AML-193 (cell line): ENCODE measurements at regions not wholly inside any gene's neighbourhood (a gene's known extent, or its start where the extent isn't known, plus 50 kb on each side); places are given as distances from the start of the nearest gene placed in this dataset.

Source experiments
- DNase-seq, 2 experiments: peaks; one replicate each; lab custom pipeline; 2025; lab: John Stamatoyannopoulos, UW

DNA sequence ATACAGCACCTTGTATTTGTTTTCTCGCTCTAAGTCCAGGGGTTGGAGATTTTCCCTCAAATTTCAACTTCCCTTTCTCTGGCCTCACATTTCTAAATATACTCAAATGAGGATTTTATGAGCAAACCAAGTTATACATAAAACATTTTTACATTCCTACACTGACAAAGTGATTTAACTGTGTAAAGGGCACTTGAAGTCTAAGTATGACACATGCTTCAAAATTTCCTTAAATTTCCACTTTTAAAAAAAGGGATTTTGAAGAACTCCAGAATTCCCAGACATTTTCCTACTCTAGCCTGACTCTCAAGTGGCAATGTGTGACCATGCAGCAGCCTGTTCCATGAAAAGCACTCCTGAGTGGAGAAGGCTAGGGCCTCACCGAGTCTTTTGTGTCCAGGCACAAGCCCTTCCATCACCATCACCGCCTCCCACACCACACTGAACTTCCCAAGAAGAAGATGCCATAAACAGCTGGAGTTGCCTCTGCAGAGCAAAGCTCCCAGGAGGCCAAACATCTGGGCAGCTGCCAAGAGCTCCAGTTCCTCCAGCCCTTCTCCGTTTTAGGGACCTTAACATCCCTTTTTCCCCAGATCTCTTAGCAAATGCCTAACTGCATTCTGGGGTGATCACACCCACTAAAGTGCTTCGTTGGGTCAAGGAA is 68.9 kb downstream of the NCR2 start:
- no peak for DNase-seq

DNA sequence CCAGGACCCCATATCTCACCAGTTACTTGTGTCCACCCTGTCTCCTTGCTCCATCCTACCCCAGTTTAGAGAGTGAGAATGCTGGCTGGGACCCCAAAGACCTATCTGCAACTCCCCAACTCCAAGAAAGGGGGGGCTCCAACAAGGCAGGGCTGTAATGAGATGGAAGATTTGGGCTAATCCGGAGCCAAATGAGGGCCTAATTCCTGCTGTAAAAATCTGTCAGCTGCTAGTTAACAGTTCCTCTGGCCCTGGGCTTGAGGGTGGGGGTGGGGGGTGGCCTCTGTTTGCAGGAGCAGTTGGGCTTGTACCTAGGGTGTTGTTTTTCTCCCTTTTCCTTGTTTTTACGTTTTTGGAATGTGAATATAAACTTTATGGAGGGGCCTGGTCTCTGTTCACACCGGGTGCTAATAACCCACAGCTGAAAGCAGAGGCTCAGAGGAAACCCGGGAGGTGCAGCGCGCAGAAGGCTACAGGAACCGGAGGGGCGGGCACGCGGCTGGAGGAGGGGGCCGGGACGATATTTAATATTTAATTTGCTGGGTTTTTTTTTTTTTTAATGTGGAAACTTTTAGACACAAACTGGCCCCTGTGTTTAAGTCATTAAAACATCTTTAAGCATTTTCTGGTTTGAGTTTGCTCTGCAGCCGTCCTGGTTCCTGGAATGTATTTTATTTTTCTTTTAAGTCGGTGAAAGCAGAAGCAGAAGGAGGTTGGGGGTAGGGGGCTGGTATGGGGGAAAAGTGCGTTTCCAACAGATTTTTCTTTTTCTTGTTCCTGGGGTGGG is 70.7 kb downstream of the NCR2 start:
- no peak for DNase-seq

DNA sequence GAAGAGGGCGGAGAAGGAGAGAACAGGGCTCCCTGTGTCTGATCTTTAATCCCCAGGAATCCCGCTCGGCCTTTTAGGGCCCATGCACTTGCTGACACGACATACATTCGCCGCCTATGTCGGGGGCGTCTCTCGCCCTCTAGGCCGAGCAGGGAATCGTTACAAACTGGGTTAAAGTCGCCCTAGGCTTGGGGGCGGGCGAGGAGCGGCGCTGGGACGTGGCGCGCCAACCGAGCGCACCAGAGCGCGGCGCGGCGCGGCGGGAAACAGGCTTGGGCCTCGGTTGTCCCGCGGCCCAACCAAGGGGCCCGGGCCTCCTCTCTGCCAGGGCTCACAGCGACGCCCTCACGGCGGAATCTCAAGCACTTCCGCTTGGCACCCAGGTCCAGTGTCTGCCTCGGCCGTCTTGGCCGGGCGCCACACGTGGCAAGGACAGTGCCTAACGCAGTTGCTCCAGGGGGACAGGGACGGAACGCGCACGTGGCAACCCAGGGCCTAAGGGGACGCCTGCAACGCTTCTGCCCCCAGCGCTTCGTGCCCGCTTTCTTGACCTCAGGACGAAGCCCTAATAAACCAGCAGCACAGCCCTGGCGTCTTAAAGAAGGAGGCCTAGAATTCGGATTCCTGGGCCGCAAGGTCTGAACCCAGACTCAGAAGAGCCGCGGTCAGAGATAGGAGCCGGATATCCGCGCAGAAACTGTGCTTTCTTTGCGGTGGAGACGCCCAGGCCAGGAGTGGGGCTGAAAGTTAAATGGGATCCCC is 71.5 kb downstream of the NCR2 start:
- no peak for DNase-seq

DNA sequence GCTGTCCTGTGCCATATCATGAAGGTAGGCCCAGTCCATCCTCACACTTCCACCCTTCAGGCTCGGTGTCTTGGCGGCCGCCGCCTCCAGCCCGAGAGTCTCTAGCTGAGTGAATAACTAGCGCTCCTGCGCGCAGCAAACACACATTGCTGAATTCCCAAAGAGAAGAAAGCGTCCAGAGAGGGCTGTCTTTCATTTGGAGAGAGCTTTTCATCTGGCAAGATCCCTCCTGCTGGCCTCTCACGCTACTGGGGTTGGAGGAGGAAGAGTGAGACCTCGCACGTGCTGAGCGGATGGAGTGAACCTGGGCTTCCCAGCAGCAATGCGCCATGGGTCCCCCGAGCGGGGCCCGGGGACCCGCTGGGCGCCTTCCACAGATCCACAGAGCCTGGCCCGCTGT is 73.2 kb downstream of the NCR2 start:
- no peak for DNase-seq

DNA sequence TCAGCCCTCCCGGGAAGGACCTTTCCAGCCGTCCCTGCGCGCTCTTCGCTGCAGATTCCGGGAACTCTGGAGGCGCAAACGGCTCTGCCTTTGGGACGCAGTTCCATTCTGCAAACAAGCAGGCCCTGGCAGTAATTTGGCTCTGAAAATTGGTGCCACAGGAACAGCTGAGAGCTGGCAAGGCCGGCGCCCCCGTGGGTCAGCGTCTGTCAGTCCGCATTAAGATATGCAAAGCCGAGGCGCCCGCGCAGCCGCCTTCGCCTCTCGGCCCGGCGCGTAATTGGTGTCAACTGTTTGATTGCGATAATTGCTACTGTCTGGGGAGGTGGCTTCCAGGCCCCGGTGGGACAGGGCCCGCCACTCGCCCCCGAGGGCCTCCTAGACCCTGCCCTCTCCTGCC is 73.6 kb downstream of the NCR2 start:
- no peak for DNase-seq

DNA sequence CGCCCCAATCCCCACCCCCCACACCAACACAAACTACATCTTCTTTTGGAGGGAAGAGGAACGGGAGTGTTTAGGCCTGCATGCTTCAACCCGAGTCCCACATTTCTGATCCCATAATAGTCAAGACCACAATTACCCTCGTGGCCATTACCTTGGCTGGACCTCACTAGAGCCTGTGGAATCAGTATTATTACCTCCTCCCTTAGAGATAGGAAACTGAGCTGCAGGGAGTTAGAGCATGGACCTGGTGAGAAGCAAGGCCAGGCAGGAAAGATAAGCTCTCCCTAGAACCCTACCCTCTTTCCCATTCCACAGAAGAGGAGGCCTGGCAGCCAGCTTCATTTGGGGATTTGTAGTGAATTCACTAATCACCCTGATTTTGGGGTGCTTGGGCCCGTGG is 74.1 kb downstream of the NCR2 start:
- DNase-seq = no peak

DNA sequence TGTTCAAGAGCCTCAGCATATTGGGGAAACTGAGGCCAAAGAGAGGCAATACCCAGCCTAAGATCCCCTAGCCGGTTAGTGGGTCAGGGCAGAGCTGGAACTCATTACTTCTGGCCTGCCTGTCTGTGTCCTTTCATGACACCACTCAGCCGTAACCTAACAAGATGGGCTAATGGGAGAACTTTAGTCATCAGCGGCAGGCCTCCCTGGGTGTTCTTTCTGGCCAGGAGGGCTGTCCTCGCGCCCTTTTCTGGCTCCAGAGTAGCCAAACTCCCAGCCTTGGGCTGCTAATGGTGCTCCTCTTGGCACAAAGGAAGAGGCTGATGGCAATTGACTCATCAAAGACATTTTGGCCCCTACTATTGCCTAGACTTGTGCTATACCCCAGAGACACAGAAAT is 76.6 kb downstream of the NCR2 start:
- no peak for DNase-seq

DNA sequence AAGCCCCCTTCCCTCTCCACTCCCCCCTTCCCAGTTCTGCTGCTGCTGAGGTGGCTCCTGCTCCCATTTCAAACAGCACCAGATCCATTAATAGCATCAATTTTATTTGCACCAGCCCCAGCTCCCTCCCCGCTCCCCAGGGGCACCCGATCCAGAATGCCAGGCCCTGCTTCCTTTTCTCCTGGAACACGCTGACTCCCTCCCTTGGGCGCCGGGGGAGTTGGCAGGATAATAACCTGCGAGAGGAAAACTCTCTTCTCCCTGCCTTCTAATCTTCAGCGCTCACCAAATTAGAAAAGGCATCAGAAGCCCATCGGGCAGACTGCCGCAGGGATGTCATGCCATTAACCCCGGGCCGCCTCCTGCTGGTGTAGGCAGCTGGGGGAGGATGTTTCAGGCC is 77.8 kb downstream of the NCR2 start:
- DNase-seq = no peak

DNA sequence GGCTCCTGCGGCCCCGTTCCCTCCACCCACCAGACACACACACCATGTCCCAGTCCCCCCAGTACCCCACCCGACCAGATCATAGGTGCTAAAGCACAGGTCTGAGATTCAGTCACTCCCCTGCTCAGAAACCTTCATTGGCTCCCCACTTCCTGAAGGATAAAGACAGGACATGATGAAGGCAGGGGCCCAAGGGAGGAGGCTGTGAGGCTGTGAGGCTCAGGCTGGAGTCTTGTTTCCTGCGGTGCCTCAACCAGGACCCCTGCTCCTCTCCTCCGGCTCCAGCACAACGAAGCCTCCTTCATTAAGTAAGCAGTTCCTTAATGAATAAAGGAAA is 81.1 kb downstream of the NCR2 start:
- DNase-seq = no peak

DNA sequence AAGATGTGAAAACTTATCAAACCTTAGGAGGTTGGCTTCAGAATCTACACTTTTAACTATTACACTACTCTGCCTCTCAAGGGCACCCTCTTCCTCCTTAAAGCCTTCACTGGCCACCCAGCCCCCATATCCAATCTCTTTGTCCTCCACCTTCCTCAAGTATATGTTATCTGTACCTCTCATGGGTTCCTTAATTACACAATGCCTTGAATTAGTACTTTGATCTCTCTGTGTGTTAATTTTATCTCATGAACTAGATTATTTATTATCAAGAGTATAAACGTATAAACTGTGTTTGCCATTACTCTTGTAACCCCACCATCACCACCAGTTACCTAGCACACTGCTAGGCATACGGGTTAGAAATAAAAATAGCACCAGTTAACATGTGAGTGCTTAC is 83.3 kb downstream of the NCR2 start:
- no peak for DNase-seq

DNA sequence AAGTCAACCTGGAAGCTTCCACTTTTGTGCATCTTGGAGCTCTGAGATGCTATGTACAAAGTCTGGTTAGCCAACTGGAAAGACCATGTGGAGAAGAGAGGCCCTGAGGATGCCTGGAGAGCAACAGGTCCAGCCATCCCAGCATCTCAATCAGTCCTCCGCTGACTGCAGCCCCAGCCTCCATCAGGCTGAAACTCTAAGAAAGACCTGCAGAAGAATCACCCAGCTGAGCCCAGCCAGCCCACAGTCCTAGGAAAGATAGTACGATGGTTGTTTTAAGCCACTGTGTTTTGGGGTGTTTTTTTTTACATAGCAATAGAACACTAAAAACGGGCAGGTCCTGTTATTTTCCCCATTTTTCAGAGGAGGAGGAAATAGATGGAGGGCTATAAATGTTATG is 84.0 kb downstream of the NCR2 start:
- no peak for DNase-seq

DNA sequence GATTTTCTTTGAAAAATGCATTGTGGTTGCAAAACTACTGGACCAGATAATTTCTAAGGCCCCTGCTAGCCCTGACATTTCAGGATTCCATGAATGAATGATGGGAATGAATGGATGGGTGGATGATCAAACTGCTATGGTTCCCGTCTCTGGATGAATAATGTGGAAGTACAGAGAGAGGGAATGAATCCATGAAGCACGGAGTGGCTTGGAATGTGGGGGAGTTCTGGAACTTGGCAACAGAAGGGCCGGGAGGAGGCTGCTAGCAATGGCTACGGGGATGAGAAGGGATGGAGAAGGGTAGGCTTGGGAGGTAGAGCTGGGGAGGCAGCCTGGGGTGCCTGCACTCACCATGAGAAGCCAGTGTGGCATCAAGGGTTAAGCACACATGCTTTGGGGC is 84.8 kb downstream of the NCR2 start:
- no peak for DNase-seq

DNA sequence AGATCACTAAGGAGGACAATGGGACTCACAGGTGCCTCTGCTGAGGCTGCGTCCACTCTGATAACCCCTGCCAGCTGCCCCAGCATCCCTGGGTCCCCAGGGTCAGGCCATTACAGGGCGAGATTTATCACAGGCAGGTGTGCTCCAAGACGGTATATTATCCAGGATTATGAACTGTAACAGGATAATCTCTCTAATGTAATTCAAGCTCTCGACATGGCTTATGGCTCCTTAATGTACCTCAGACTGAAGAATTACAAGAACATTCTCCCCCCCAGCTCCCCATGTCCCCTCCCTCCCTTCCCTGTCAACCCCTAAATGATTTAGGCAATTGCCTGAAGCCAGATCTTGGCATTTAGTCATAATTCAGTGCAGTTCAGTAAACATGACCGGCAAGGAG is 86.8 kb downstream of the NCR2 start:
- no peak for DNase-seq

DNA sequence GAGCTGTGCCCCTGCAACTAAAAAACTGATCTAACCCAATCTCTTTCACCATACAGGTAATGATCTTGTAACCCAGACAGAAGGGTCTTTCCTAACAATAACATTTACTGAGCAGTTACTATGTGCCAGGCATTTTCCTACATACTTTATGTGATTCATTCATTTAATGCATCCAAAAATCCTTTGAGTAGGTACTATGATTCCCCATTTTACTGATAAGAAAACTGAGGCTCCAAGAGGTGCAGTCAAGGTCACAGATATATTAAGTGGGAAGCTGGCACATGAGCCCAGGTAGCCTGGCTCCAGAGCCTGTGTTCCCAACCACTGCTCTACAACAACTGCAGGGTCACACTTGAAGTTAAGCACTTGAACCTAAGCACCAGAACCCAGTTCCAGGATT is 87.6 kb downstream of the NCR2 start:
- DNase-seq = no peak

DNA sequence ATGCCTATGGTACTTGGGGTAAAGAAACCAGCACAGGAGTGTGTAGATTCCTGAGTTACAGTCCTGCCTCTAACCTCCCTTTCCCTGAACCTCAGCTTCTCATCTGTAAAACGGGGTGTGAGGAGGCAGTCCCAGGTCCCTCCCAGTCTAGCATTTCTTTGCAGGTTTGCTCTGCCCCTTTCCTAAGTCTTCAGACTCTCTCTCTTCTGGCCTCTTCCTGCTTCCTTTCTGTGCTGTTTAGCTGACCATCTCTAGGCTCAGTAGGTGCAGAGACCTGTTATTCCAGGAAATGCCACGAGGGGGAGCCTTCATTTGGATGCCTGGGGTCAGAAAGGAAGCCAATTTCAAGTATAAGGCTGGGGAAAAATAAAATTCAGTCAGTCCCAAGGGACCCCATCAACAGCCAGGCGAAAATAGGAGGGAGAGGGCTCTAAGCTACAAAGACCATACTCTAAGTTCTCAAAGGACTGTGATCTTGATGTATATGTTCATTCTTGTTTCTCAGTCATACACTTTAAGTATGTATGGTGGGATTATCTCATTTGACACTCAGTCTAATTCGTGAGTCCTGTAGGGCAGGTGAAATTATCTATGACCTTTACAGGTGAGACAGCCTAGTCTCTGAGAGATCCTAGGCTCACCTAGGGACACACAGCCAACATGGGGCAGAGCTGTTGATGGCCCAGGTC is 89.1 kb downstream of the NCR2 start:
- DNase-seq = peak; percentile 86

DNA sequence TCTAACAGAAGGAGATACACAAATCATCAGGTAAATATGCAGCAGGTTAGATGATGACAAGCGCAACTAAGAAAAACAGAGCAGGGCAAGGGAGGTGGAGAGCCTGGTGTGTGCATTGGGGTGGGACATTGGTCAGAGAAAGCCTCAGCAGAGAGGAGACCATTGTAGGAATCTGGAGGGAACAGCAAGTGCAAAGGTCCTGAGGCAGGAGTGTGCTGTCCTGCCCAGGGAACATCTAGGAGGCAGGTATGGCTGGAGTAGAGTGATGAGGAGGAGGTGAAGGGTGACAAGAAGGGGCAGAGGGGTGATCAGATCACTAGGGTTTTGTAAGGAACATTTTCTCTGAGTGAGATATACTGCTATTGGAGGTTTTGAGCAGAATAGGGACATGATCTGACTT is 90.1 kb downstream of the NCR2 start:
- no peak for DNase-seq

DNA sequence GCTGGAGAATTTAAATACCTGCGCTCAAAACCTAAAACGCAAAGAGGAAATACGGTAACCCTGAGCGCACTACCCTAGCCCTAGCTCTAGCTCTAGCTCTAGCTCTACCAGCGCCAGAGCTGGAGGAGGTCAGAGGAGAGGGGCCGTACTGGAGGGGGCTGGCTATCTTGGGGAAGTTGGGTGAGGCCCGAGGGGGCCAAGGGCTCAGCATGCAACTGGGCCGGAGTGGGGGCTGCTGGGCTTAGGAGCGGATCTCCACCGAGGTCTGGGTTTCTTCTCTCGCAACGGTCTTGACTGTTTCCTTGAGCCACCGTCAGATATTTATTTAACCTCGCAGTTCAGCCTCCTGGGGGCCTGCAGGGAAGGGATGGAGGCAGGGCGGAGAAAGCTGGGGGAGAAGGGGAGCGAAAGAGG is 91.0 kb downstream of the NCR2 start:
- no peak for DNase-seq

DNA sequence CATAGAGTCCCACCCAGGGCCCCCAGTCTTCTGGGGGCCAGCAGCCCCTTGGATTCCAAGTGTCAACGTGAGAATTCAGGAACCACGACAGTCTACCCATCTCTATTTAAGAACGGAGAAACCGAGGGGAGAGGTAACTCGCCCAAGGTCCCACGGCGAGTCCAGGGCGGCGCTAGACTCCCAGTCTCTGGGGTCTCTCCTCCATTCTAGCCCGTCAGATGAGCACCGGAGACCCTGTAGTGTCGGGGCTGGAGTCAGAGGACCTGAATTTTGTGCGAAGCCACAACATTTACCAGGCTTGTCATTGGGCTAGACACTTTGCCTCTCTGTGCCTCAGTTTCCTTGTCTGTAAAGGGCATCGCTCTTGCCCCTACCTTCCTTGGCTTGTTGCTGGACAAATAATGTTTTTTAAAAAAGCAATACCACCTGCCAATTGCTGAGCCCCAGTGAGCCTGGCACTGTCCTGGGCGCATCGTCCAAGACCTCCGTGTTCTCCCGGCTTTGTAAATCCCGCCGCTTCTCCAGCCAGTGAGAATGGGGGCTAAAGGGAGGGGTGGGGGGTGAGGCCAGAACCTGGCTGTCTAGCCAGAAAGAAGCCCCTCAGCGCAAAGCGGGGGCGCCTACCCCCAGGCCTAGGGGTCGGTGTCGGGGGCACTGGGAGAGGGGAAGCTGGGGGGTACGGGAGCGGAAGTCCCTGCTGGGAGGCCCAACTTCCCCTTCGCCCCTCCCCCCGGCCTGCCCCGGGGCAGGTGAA is 91.7 kb downstream of the NCR2 start:
- no peak for DNase-seq

DNA sequence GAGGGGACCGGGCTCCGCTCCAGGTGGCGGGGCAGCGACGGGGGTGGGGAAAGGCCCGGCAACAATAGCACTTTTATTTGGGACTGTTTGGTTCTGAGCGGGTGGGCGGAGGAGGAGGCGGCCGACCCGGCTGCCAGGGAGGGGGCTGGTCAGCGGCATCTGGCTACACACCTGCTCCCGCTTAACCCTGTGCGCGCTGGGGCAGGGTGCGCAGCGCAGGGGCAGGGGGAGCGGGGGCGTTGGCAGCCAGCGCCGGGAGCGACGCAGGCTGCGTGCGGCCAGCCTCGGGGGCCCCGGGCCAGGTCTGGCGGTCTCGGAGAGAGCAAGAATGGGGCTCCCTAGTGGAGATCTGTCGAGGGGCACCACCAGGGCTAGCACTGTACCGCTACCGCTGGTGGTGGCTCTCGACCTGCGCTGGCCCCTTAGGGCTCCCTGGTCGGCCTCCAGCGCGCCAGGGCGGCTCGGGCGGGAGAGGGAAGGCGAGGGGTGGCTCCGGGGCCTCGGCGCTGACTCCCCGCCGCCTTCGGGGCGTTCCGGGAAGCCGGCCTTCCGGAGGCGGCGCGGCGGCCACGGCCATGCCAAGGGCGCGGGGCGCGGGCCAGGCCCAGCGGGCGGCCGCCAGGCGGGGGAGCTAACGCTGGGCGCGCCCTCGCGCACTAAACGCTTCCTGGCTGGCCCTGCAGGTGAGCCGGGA is 92.4 kb downstream of the NCR2 start:
- DNase-seq = no peak

DNA sequence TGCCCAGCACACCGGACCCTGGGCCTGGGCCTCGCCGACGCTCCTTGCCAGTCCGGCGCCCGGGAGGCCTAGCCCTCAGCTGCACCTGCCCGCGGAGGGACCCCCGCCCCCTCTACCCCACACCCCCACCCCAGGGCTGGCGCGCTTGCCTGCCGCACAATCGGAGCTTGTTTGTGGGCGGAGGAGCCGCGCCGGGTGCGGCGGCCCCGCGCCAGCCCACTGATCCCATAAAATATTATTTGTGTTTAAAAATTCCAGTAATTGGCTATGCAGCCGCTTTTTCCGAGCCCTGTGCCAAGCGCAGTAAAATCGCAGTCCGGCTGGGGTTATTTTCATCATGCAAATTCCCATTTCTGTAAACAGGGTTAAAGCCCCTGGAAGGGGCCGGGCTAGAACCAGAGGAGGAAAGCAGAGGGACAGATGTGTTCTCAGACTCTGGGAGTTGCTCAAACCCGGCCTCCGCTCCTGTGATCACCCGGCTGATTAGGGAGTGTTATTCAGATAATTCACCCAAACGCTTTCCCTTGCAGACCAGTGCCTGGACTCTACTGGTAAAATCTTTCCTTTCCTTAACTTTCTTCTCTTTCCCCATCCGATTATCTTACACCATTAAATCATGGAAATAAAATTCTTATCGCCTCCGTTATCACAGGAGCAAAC is 93.1 kb downstream of the NCR2 start:
- DNase-seq = no peak

DNA sequence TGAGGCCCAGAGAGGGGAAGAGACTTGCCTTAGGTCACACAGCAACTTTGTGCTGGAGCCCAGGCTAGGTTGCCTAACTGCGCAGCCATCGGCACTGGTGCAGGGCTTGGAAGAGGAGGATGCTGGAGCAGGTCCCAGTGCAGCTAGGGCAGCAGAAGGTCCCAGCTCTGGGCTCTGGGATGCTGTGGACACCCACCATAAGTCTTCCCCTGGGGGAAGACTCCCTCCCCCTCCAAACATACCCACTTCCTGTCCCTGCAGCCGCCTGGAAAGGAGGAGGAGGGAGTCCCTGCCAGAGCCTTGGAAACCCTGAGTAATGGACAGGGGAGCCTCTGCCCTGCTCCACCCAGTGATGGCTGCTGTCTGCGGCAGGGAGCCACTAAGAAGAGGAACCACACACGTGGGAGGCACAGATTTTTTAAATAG is 93.6 kb downstream of the NCR2 start:
- no peak for DNase-seq
